H1 (cell line): ENCODE measurements at regions not wholly inside any gene's neighbourhood (a gene's known extent, or its start where the extent isn't known, plus 50 kb on each side); places are given as distances from the start of the nearest gene placed in this dataset.

Source experiments
- CTCF ChIA-PET: fragments of 300-600 bp; sonication (Branson Sonifier 250); formaldehyde crosslinking; loops from one replicate; lab custom pipeline; 2021; ENCODE audit not compliant: partially characterized antibody; lab: Charles Lee
- POLR2A ChIA-PET: fragments of 300-600 bp; sonication (Branson Sonifier 250); formaldehyde crosslinking; loops from one replicate; lab custom pipeline; 2021; ENCODE audit warnings: inconsistent platforms; ENCODE audit not compliant: partially characterized antibody; lab: Charles Lee
- DNase-seq, 2 experiments: peaks; one replicate each; pipeline versions ENCODE4 v3.0.0 to v3.0.0-alpha.2; 2010 to 2022; ENCODE audit warnings: low spot score in 2 of 2, low read depth in 1 of 2, mixed read lengths in 1 of 2
- FAIRE-seq: peaks from 2 replicates; lab custom pipeline; 2011; peaks lifted over from hg19 to GRCh38; lab: Jason Lieb, UNC
- H2AFZ ChIP-seq: 2 replicates; pipeline ENCODE4 v1.8.1; 2012; ENCODE audit warnings: low read length, inconsistent platforms
- H2AK5ac ChIP-seq: 2 replicates; pipeline ENCODE4 v1.6.1; 2013; ENCODE audit warnings: low read depth, low read length
- H2BK120ac ChIP-seq: replicated peaks from 2 replicates; pipeline ENCODE3; 2013; ENCODE audit warnings: low read depth, low read length, inconsistent platforms
- H2BK12ac ChIP-seq: 2 replicates; pipeline ENCODE4 v1.6.1; 2013; ENCODE audit warnings: low read depth, low read length
- H2BK15ac ChIP-seq: 2 replicates; pipeline ENCODE4 v1.6.1; 2013; ENCODE audit warnings: low read length
- H2BK20ac ChIP-seq: 2 replicates; pipeline ENCODE4 v1.6.1; 2013; ENCODE audit warnings: low read length
- H2BK5ac ChIP-seq: 2 replicates; pipeline ENCODE4 v1.6.1; 2013; ENCODE audit warnings: low read depth, low read length
- H3K14ac ChIP-seq: 2 replicates; pipeline ENCODE4 v1.6.1; 2013; ENCODE audit warnings: inconsistent platforms; ENCODE audit not compliant: insufficient read length
- H3K18ac ChIP-seq: 2 replicates; pipeline ENCODE4 v1.6.1; 2013; ENCODE audit warnings: low read length; ENCODE audit errors: extremely low read depth
- H3K23ac ChIP-seq: 2 replicates; pipeline ENCODE4 v1.6.1; 2013; ENCODE audit warnings: inconsistent platforms; ENCODE audit not compliant: insufficient read length
- H3K23me2 ChIP-seq: 2 replicates; pipeline ENCODE4 v1.6.1; 2013; ENCODE audit warnings: low read depth, low read length
- H3K27ac ChIP-seq: 2 replicates; pipeline ENCODE4 v1.6.1; 2011; ENCODE audit warnings: low read depth, low read length, inconsistent platforms
- H3K27me3 ChIP-seq, 4 experiments: replicated peaks in 1 of 4; 1 replicate in 1 of 4; 2 replicates in 3 of 4; pipeline versions ENCODE4 v1.6.1 to v1.8.1; 2011 to 2013; ENCODE audit warnings: low read length in 3 of 4, mild to moderate bottlenecking in 3 of 4, inconsistent platforms in 2 of 4, mixed read lengths in 2 of 4, moderate library complexity in 1 of 4; ENCODE audit not compliant: control insufficient read depth in 3 of 4, insufficient read depth in 3 of 4; ENCODE audit errors: extremely low read depth in 1 of 4
- H3K36me3 ChIP-seq, 4 experiments: 2 replicates each; pipeline versions ENCODE4 v1.6.1 to v1.8.1; 2011 to 2013; ENCODE audit warnings: mild to moderate bottlenecking in 4 of 4, low read length in 3 of 4, moderate library complexity in 2 of 4, control low read depth in 1 of 4, inconsistent platforms in 1 of 4; ENCODE audit not compliant: insufficient read depth in 4 of 4, control insufficient read depth in 2 of 4
- H3K4ac ChIP-seq: replicated peaks from 2 replicates; pipeline ENCODE3; 2013; ENCODE audit warnings: low read length, low read depth, mixed read lengths, inconsistent platforms; ENCODE audit not compliant: insufficient read length
- H3K4me1 ChIP-seq, 4 experiments: replicated peaks in 1 of 4; 1 replicate in 1 of 4; 2 replicates in 3 of 4; pipeline versions ENCODE4 v1.6.1 to v1.8.1; 2011 to 2013; ENCODE audit warnings: low read length in 3 of 4, inconsistent platforms in 2 of 4, mixed read lengths in 1 of 4; ENCODE audit not compliant: insufficient read depth in 4 of 4, control insufficient read depth in 3 of 4
- H3K4me2 ChIP-seq, 2 experiments: 2 replicates each; pipeline versions ENCODE4 v1.6.1 to v1.8.1; 2011 to 2013; ENCODE audit warnings: low read depth in 2 of 2, low read length in 2 of 2, control low read depth in 1 of 2, inconsistent platforms in 1 of 2, mild to moderate bottlenecking in 1 of 2; ENCODE audit not compliant: insufficient read depth in 1 of 2
- H3K4me3 ChIP-seq, 4 experiments: fragments of 200-600, 300-600 bp in 1 of 4; sonication (generic), shearing (Covaris generic), sonication (Bioruptor Twin) in 1 of 4; 2 replicates each; pipeline versions ENCODE4 v1.5.1 to v1.8.1; 2011 to 2016; ENCODE audit warnings: low read length in 4 of 4, low read depth in 3 of 4, control low read depth in 2 of 4, inconsistent platforms in 2 of 4, mild to moderate bottlenecking in 2 of 4, mixed read lengths in 1 of 4, moderate library complexity in 1 of 4; ENCODE audit not compliant: insufficient read depth in 2 of 4; ENCODE audit errors: extremely low read depth in 1 of 4
- H3K56ac ChIP-seq: replicated peaks from 2 replicates; pipeline ENCODE3; 2013; ENCODE audit warnings: low read depth, mild to moderate bottlenecking, mixed read lengths, low read length, inconsistent platforms; ENCODE audit not compliant: insufficient read length
- H3K79me1 ChIP-seq: 2 replicates; pipeline ENCODE4 v1.6.1; 2013; ENCODE audit warnings: low read depth, low read length, control low read depth
- H3K79me2 ChIP-seq, 2 experiments: 2 replicates each; pipeline versions ENCODE4 v1.6.1 to v1.8.1; 2012 to 2013; ENCODE audit warnings: low read length in 2 of 2, mild to moderate bottlenecking in 2 of 2, inconsistent platforms in 1 of 2; ENCODE audit not compliant: insufficient read depth in 2 of 2, control insufficient read depth in 1 of 2
- H3K9ac ChIP-seq, 4 experiments: replicated peaks in 1 of 4; 1 replicate in 1 of 4; 2 replicates in 3 of 4; pipeline versions ENCODE4 v1.6.1 to v1.8.1; 2011 to 2013; ENCODE audit warnings: low read depth in 3 of 4, low read length in 3 of 4, control low read depth in 2 of 4, mild to moderate bottlenecking in 2 of 4, moderate library complexity in 2 of 4, inconsistent platforms in 1 of 4; ENCODE audit errors: extremely low read depth in 1 of 4
- H3K9me3 ChIP-seq, 2 experiments: 2 replicates each; pipeline versions ENCODE4 v1.6.1 to v1.8.1; 2012 to 2013; ENCODE audit warnings: mild to moderate bottlenecking in 2 of 2, moderate library complexity in 2 of 2, control low read depth in 1 of 2, inconsistent platforms in 1 of 2, low read depth in 1 of 2, low read length in 1 of 2, mixed read lengths in 1 of 2; ENCODE audit not compliant: insufficient read depth in 2 of 2
- H4K20me1 ChIP-seq, 2 experiments: replicated peaks in 1 of 2; 2 replicates each; pipeline versions ENCODE3 to v1.8.1; 2011 to 2013; ENCODE audit warnings: inconsistent platforms in 2 of 2, low read length in 2 of 2, mild to moderate bottlenecking in 1 of 2; ENCODE audit not compliant: insufficient read depth in 2 of 2, control insufficient read depth in 1 of 2
- H4K5ac ChIP-seq: 2 replicates; pipeline ENCODE4 v1.6.1; 2013; ENCODE audit warnings: low read length, low read depth, mixed read lengths, inconsistent platforms; ENCODE audit not compliant: insufficient read length
- H4K8ac ChIP-seq: 2 replicates; pipeline ENCODE4 v1.8.0; 2013; ENCODE audit warnings: mild to moderate bottlenecking, moderate library complexity, low read length, inconsistent platforms; ENCODE audit not compliant: insufficient read depth; ENCODE audit errors: extremely low read depth
- H4K91ac ChIP-seq: replicated peaks from 2 replicates; pipeline ENCODE3; 2013; ENCODE audit warnings: low read length, mixed read lengths, inconsistent platforms; ENCODE audit not compliant: insufficient read length
- ATF3 ChIP-seq: IDR thresholded peaks from 2 replicates; pipeline ENCODE4 v1.6.1; 2011; ENCODE audit warnings: low read depth, mild to moderate bottlenecking, low read length; ENCODE audit not compliant: insufficient read depth
- CBX5 ChIP-seq: fragments of 300-800, 300-1000 bp; sonication (generic); IDR thresholded peaks from 2 replicates; pipeline ENCODE4 v1.7.1; 2016; ENCODE audit warnings: antibody characterized with exemption, low read length, low read depth
- CHD2 ChIP-seq: IDR thresholded peaks from 2 replicates; pipeline ENCODE4 v1.6.1; 2012; ENCODE audit warnings: low read length, improper control_type of control experiment
- CTBP2 ChIP-seq: IDR thresholded peaks from 2 replicates; pipeline ENCODE4 v1.7.0; 2011; ENCODE audit warnings: borderline replicate concordance, mild to moderate bottlenecking, moderate library complexity, mixed read lengths, low read length; ENCODE audit not compliant: insufficient read depth, insufficient read length
- EP300 ChIP-seq, 2 experiments: IDR thresholded peaks; 1 replicate in 1 of 2; 2 replicates in 1 of 2; pipeline ENCODE4 v1.6.1; 2011 to 2012; ENCODE audit warnings: low read depth in 2 of 2, low read length in 2 of 2, mild to moderate bottlenecking in 2 of 2, borderline replicate concordance in 1 of 2, inconsistent platforms in 1 of 2, moderate library complexity in 1 of 2
- HDAC2 ChIP-seq, 2 experiments: fragments of 300-600 bp in 1 of 2; sonication (generic) in 1 of 2; IDR thresholded peaks; 2 replicates each; pipeline ENCODE4 v1.6.1; 2011 to 2012; ENCODE audit warnings: low read depth in 2 of 2, low read length in 2 of 2, mild to moderate bottlenecking in 2 of 2, moderate library complexity in 2 of 2, borderline replicate concordance in 1 of 2, inconsistent platforms in 1 of 2
- JUN ChIP-seq: IDR thresholded peaks from 2 replicates; pipeline ENCODE4 v1.6.1; 2011; ENCODE audit warnings: low read depth, mild to moderate bottlenecking, improper control_type of control experiment, low read length
- KDM1A ChIP-seq: fragments of 200-600, 300-600 bp; sonication (generic); IDR thresholded peaks from 2 replicates; pipeline ENCODE4 v1.7.1; 2016; ENCODE audit warnings: mild to moderate bottlenecking, low read length, borderline replicate concordance
- KDM4A ChIP-seq: IDR thresholded peaks from one replicate; pipeline ENCODE4 v1.7.1; 2012; ENCODE audit warnings: low read depth, mild to moderate bottlenecking, moderate library complexity, low read length, inconsistent platforms; ENCODE audit not compliant: severe bottlenecking
- RBBP5 ChIP-seq: IDR thresholded peaks from 2 replicates; pipeline ENCODE4 v1.7.1; 2012; ENCODE audit warnings: low read depth, mild to moderate bottlenecking, inconsistent platforms, low read length, moderate library complexity, borderline replicate concordance
- SIX5 ChIP-seq: IDR thresholded peaks from 2 replicates; pipeline ENCODE4 v1.6.1; 2011; ENCODE audit warnings: mild to moderate bottlenecking, low read depth, low read length
- SP1 ChIP-seq: IDR thresholded peaks from 2 replicates; pipeline ENCODE4 v1.6.1; 2011; ENCODE audit warnings: low read depth, low read length
- TEAD4 ChIP-seq: IDR thresholded peaks from 2 replicates; pipeline ENCODE4 v1.6.1; 2012; ENCODE audit warnings: low read depth, low read length, inconsistent platforms, mixed read lengths
- ZNF274 ChIP-seq: IDR thresholded peaks from 2 replicates; pipeline ENCODE4 v1.7.0; 2012; ENCODE audit warnings: low read length, borderline replicate concordance; ENCODE audit errors: extremely low read depth
- WGBS, 2 experiments: shearing (Covaris generic) in 1 of 2; methylation state at CpG; one replicate each; pipeline versions ENCODE4 v1.1.6 to v1.1.7; 2013 to 2015; ENCODE audit warnings: low lambda C conversion rate in 2 of 2, mixed read lengths in 2 of 2, inconsistent platforms in 1 of 2, low coverage in 1 of 2, missing lambda C conversion rate in 1 of 2; ENCODE audit not compliant: insufficient replicate concordance in 2 of 2, insufficient coverage in 1 of 2, insufficient read length in 1 of 2; ENCODE audit errors: extremely low coverage in 1 of 2, missing lambda C conversion rate in 1 of 2; 5-methylcytosine and 5-hydroxymethylcytosine counted together

- Histone ChIP-seq H3K23me2 (no peaks in the 10 kb centered on the region), H3K14ac (no peak overlapping the region), H4K8ac (no peak overlapping the region), H4K5ac (no peak overlapping the region), H2AK5ac (no peak overlapping the region), H2AFZ (no peak overlapping the region), H3K56ac (no peak overlapping the region), H2BK120ac (no peak overlapping the region), H2BK5ac (no peak overlapping the region), H3K27ac (no peak overlapping the region), H4K91ac (no peak overlapping the region), H3K9me3 (peaks cover 0 to 3% of the 10 kb centered on the region in 2 experiments; a peak in 3 of 4 replicates), H2BK12ac (no peak overlapping the region), H3K36me3 (no peaks in the 10 kb centered on the region), H3K79me1 (no peaks in the 10 kb centered on the region), H2BK20ac (no peak overlapping the region), H3K27me3 (no peaks in the 10 kb centered on the region), H3K9ac (no peak overlapping the region), H3K4me1 (no peaks in the 10 kb centered on the region), H3K18ac (no peak overlapping the region), H2BK15ac (no peak overlapping the region), H3K4me2 (no peak overlapping the region), H3K79me2 (no peaks in the 10 kb centered on the region), H4K20me1 (no peaks in the 10 kb centered on the region), H3K4ac (no peak overlapping the region), H3K23ac (no peak overlapping the region), H3K4me3 (no peak overlapping the region)
- FAIRE-seq, result no peak
- ChIA-PET POLR2A (no interaction called here), CTCF (no interaction called here)
- WGBS, 2 experiments, result 100% methylated on average over 1 of the region's 1 CpG; no CpG with 5 or more reads in 1 of the 2 experiments
- DNase-seq, result no peak
- TF ChIP-seq KDM4A (no peak), SP1 (no peak), JUN (no peak), SIX5 (no peak), EP300 (IDR thresholded peaks at IDR 0.05; ENCODE audit: borderline replicate concordance in 1 of 2, low read depth in 2 of 2, low read length in 2 of 2) (no peak), CHD2 (no peak), CBX5 (no peak), RBBP5 (no peak), TEAD4 (no peak), ATF3 (no peak), HDAC2 (IDR thresholded peaks at IDR 0.05; ENCODE audit: borderline replicate concordance in 1 of 2, low read depth in 2 of 2, low read length in 2 of 2) (no peak), ZNF274 (no peak), CTBP2 (no peak), KDM1A (no peak)
Measured at GRCh38 chr17:33442320-33442719, 149.2 kb upstream of the ASIC2 start.
